ENCODE measurements at regions not wholly inside any gene's neighbourhood (a gene's known extent, or its start where the extent isn't known, plus 50 kb on each side); places are given as distances from the start of the nearest gene placed in this dataset.

DNA sequence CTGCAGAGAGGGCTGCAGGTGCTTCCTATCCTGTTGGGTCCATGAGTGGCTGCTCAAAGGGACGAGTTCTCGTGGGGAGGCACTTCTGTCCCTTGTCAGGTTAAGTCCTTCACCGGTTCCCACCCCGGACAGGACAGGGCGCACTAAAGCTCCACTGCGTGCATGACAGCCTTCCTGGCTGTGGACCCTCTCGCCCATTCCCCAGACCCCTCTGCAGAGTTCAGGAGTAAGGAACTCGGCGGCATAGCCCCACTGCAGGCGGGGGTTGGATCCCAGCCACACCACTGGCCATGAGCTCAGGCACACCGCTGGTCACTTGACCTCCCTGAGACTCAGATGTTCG lies 147.5 kb upstream of the ID2 start:
- TF ChIP-seq, protein P1, sequence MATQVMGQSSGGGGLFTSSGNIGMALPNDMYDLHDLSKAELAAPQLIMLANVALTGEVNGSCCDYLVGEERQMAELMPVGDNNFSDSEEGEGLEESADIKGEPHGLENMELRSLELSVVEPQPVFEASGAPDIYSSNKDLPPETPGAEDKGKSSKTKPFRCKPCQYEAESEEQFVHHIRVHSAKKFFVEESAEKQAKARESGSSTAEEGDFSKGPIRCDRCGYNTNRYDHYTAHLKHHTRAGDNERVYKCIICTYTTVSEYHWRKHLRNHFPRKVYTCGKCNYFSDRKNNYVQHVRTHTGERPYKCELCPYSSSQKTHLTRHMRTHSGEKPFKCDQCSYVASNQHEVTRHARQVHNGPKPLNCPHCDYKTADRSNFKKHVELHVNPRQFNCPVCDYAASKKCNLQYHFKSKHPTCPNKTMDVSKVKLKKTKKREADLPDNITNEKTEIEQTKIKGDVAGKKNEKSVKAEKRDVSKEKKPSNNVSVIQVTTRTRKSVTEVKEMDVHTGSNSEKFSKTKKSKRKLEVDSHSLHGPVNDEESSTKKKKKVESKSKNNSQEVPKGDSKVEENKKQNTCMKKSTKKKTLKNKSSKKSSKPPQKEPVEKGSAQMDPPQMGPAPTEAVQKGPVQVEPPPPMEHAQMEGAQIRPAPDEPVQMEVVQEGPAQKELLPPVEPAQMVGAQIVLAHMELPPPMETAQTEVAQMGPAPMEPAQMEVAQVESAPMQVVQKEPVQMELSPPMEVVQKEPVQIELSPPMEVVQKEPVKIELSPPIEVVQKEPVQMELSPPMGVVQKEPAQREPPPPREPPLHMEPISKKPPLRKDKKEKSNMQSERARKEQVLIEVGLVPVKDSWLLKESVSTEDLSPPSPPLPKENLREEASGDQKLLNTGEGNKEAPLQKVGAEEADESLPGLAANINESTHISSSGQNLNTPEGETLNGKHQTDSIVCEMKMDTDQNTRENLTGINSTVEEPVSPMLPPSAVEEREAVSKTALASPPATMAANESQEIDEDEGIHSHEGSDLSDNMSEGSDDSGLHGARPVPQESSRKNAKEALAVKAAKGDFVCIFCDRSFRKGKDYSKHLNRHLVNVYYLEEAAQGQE (IDR thresholded peaks at IDR 0.05; ENCODE audit: insufficient read depth in 1 of 2, low read depth in 2 of 2, low read length in 2 of 2) = no peak
- TF ChIP-seq FOXP2 (optimal IDR thresholded peaks at IDR 0.05; ENCODE audit: borderline replicate concordance, extremely low read depth, extremely low read length, insufficient read depth) = no peak
- TF ChIP-seq POLR2AphosphoS5 (IDR thresholded peaks at IDR 0.05; ENCODE audit: low read depth, low read length) = no peak
- no peak for TF ChIP-seq SIN3A (IDR thresholded peaks at IDR 0.05; ENCODE audit: borderline replicate concordance, insufficient read depth, low read length)
